Muscle of arm (tissue), 1 donor: ENCODE measurements at regions not wholly inside any gene's neighbourhood (a gene's known extent, or its start where the extent isn't known, plus 50 kb on each side); places are given as distances from the start of the nearest gene placed in this dataset.
"Not testable (repeated sequence)": the region's sequence is repeated elsewhere in the genome, so short reads cannot be mapped to it uniquely, and the experiment has no call there.

Experiments
- DNase-seq: peaks from one replicate; pipeline ENCODE4 v3.0.0-alpha.2; 2013

GRCh38 chr7:50854831-50855230, 72.1 kb upstream of the GRB10 start:
- DNase-seq = no peak

GRCh38 chr7:50854247-50854646, 71.6 kb upstream of the GRB10 start:
- DNase-seq = no peak

GRCh38 chr7:50853311-50853710, 70.6 kb upstream of the GRB10 start:
- no peak for DNase-seq

GRCh38 chr7:50852901-50853300, 70.2 kb upstream of the GRB10 start:
- DNase-seq = no peak

- no peak for DNase-seq
Observed at GRCh38 chr7:50851891-50852290, 69.2 kb upstream of the GRB10 start.

- no peak for DNase-seq
Observed at GRCh38 chr7:50851451-50851850, 68.8 kb upstream of the GRB10 start.

GRCh38 chr7:50849991-50850390, 67.3 kb upstream of the GRB10 start:
- no peak for DNase-seq

- DNase-seq = no peak
Observed at GRCh38 chr7:50848203-50848602, 65.5 kb upstream of the GRB10 start.

GRCh38 chr7:50844861-50845260, 62.2 kb upstream of the GRB10 start:
- DNase-seq = not testable (repeated sequence)

- no peak for DNase-seq
Observed at GRCh38 chr7:50842041-50842440, 59.3 kb upstream of the GRB10 start.

- no peak for DNase-seq
Observed at GRCh38 chr7:50838675-50839377, 56.1 kb upstream of the GRB10 start.

GRCh38 chr7:50837965-50838364, 55.3 kb upstream of the GRB10 start:
- DNase-seq = no peak

- no peak for DNase-seq
Observed at GRCh38 chr7:50836646-50837045, 54.0 kb upstream of the GRB10 start.

- DNase-seq = no peak
Observed at GRCh38 chr7:50835156-50835555, 52.5 kb upstream of the GRB10 start.

GRCh38 chr7:50834679-50835078, 52.0 kb upstream of the GRB10 start:
- no peak for DNase-seq

- DNase-seq = no peak
Observed at GRCh38 chr7:50834031-50834535, 51.4 kb upstream of the GRB10 start.

GRCh38 chr7:50832744-50833143, 50.0 kb upstream of the GRB10 start:
- DNase-seq = no peak
